Upper lobe of right lung (tissue), 1 donor: ENCODE measurements at regions not wholly inside any gene's neighbourhood (a gene's known extent, or its start where the extent isn't known, plus 50 kb on each side); places are given as distances from the start of the nearest gene placed in this dataset.
"Not testable (repeated sequence)": the region's sequence is repeated elsewhere in the genome, so short reads cannot be mapped to it uniquely, and the experiment has no call there.

Experiments
- ATAC-seq: fragments of 200-7000 bp; cut with Tn5 transposase; one replicate; pipeline ENCODE4 v1.9.1; 2020; ENCODE audit warnings: mild to moderate bottlenecking, moderate library complexity
- DNase-seq: peaks from one replicate; pipeline ENCODE4 v3.0.0-alpha.2; 2020
- H3K27ac ChIP-seq: fragments of 200-600 bp; one replicate; pipeline ENCODE4 v1.8.0; 2022
- H3K27me3 ChIP-seq: fragments of 200-600 bp; one replicate; pipeline ENCODE4 v1.8.0; 2022; ENCODE audit warnings: mild to moderate bottlenecking
- H3K36me3 ChIP-seq: fragments of 200-600 bp; one replicate; pipeline ENCODE4 v1.8.0; 2022
- H3K4me1 ChIP-seq: fragments of 200-600 bp; one replicate; pipeline ENCODE4 v1.8.0; 2022
- H3K4me3 ChIP-seq: fragments of 200-600 bp; one replicate; pipeline ENCODE4 v1.8.0; 2022; ENCODE audit warnings: mild to moderate bottlenecking
- H3K9me3 ChIP-seq: fragments of 200-600 bp; one replicate; pipeline ENCODE4 v1.8.0; 2022
- intact Hi-C: fragments of 100-400 bp; cut with DNase I; formaldehyde crosslinking; loops from one replicate; pipeline ENCODE4 v1.11.0; 2022
- TF ChIP-seq, protein P1 (sequence below): fragments of 200-600 bp; IDR thresholded peaks from one replicate; pipeline ENCODE4 v1.8.0; 2022; ENCODE audit warnings: antibody characterized with exemption
- donor health status: DM: no; HTN: yes; CAD: no; lungs with severe emphysema.

DNA sequence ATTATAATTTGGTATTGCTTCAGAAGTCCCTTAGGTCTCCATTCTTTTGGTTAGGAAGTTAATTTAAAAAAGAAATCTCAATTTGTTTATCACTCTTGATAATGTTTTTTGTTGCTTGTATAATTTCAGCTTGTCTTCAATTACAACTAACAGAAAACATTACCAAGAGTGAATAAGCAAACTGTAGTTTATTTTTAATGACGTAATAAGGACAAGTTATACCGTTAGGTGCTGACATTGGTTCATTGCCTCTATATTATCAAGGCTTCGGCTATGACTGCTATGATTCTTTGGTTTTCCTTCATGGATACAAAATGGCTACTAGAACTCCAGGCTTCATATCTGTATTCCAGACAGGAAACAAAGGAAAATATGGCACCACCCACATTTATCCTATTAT, 220.6 kb downstream of the PTGER3 start:
- ATAC-seq: no peak
- TF ChIP-seq, protein P1, sequence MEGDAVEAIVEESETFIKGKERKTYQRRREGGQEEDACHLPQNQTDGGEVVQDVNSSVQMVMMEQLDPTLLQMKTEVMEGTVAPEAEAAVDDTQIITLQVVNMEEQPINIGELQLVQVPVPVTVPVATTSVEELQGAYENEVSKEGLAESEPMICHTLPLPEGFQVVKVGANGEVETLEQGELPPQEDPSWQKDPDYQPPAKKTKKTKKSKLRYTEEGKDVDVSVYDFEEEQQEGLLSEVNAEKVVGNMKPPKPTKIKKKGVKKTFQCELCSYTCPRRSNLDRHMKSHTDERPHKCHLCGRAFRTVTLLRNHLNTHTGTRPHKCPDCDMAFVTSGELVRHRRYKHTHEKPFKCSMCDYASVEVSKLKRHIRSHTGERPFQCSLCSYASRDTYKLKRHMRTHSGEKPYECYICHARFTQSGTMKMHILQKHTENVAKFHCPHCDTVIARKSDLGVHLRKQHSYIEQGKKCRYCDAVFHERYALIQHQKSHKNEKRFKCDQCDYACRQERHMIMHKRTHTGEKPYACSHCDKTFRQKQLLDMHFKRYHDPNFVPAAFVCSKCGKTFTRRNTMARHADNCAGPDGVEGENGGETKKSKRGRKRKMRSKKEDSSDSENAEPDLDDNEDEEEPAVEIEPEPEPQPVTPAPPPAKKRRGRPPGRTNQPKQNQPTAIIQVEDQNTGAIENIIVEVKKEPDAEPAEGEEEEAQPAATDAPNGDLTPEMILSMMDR: no peak
- intact Hi-C loops: no loop called here

DNA sequence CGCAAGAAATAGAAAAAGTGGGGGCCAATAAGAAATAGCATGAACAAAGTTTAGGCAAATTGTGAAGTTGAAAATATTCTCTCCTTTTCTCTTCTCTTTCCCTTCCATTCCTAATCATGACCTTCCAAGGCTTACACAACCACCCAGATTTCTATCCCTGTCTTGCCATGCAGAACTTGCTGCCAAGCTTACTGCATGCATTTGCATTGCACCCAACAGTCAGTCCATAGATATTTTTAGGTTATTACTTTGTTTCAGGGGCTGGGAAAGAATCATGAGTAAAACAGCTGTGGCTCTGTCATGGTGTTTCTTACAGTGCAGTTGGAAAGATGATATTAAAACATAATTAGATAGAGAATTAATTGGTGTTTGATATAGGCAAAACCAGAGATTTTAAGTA, 219.4 kb downstream of the PTGER3 start:
- H3K4me3 ChIP-seq: no peak overlapping the region
- intact Hi-C loops: no loop called here
- H3K27me3 ChIP-seq: no peaks in the 10 kb centered on the region
- no peaks in the 10 kb centered on the region for H3K36me3 ChIP-seq
- H3K27ac ChIP-seq: no peak overlapping the region
- TF ChIP-seq, protein P1: no peak
- no peaks in the 10 kb centered on the region for H3K9me3 ChIP-seq
- ATAC-seq: no peak
- no peaks in the 10 kb centered on the region for H3K4me1 ChIP-seq
- DNase-seq: no peak

More for the DNA sequence above, 220.6 kb downstream of the PTGER3 start:
- H3K36me3 ChIP-seq: no peaks in the 10 kb centered on the region
- no peaks in the 10 kb centered on the region for H3K27me3 ChIP-seq
- no peak overlapping the region for H3K4me3 ChIP-seq
- no peaks in the 10 kb centered on the region for H3K4me1 ChIP-seq
- DNase-seq: no peak
- no peaks in the 10 kb centered on the region for H3K9me3 ChIP-seq
- H3K27ac ChIP-seq: no peak overlapping the region

DNA sequence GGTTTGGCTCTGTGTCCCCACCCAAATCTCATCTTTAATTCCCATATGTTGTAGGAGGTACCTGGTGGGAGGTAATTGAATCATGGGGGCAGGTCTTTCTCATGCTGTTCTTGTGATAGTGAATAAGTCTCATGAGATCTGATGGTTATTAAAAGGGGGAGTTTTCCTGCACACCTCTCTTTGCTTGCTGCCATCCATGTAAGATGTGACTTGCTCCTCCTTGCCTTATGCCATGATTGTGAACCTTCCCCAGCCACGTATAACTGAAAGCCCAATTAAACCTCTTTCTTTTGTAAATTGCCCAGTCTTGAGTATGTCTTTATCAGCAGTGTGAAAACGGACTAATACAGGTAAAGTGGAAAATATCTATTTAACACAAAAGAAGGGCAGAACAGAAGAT, 213.3 kb downstream of the PTGER3 start:
- intact Hi-C loops, H3K36me3 ChIP-seq, ATAC-seq, H3K27ac ChIP-seq, H3K9me3 ChIP-seq, H3K27me3 ChIP-seq, DNase-seq, H3K4me3 ChIP-seq, H3K4me1 ChIP-seq: not testable (repeated sequence)

DNA sequence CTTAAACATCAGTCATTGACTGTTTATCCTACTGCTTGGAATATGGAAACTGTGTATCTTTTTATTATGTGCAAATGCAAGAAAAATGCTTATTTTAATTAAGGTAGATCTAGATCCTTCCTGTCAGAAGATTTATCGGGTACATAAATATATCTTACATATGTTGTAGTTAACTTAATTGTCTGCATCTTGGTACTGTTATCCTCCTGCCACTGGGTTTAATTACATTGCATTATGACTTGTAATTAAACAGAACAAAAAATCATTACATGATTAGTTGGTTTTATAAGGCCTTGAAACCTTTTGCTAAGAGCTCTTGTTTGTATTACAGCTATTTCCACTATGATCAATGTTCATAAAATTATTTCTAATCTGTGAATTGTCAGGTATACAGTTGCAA, 211.2 kb downstream of the PTGER3 start:
- intact Hi-C loops: no loop called here

DNA sequence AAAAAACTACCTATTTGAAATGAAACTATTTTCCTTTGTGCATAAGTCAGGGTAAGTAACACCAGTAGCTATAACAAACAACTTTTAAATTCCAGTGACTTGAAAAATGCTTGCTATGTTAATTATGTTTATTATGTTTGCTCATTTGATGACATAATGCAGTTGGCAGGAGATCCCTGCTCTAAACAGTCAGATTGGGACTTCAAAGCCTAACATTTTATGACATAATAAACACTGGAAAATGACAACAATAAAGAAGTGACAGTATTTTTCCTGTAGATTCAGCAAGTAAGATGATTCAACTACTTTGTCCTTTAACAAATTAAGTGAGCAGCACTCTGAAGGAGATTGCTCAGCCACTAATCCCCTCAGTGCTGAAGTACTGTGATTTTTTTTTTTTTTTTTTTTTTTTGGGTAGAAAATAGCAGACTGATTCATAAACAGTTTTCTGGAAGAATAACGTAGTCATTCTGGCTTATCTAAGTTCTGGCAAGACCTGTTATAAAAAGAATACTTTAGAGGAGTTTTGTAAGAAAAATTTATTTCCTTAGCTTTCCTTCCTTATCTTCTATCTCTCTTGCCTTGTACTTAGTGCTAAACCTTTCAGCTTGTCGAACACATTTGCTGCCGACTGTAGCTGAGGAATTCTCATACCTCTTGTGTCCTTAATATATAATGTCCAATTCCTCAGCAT, 207.2 kb downstream of the PTGER3 start:
- Histone ChIP-seq H3K27ac (no peak overlapping the region), H3K36me3 (no peaks in the 10 kb centered on the region), H3K9me3 (no peaks in the 10 kb centered on the region), H3K27me3 (no peaks in the 10 kb centered on the region), H3K4me1 (no peaks in the 10 kb centered on the region), H3K4me3 (no peak overlapping the region)
- DNase-seq: no peak
- intact Hi-C loops: no loop called here
- no peak for ATAC-seq
- TF ChIP-seq, protein P1: no peak

More for the DNA sequence above, 211.2 kb downstream of the PTGER3 start:
- Histone ChIP-seq H3K4me1 (no peaks in the 10 kb centered on the region), H3K36me3 (no peaks in the 10 kb centered on the region), H3K9me3 (no peaks in the 10 kb centered on the region), H3K27ac (no peak overlapping the region), H3K27me3 (no peaks in the 10 kb centered on the region), H3K4me3 (no peak overlapping the region)
- TF ChIP-seq, protein P1: no peak
- no peak for DNase-seq
- ATAC-seq: no peak

DNA sequence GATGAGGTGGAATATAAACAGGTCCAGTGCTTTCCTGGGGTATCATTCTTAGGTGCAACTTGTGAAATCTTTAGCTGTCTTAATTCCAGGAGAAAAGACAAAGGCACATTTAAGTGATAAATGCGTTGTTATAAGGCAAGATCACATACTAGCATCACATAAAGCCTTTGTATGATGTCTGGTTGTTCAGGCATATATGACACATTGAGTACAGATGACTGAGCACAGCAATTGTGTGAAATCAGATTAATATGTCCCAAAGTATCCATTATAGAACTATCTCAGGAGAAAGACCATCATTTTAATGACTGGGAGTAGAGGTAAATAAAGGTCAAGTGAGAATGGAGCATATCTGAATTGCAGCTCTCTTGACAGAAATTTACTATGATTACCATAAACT, 205.1 kb downstream of the PTGER3 start:
- Histone ChIP-seq H3K27ac (no peak overlapping the region), H3K4me1 (no peaks in the 10 kb centered on the region), H3K9me3 (no peaks in the 10 kb centered on the region), H3K4me3 (no peak overlapping the region), H3K36me3 (no peaks in the 10 kb centered on the region), H3K27me3 (no peaks in the 10 kb centered on the region)
- intact Hi-C loops: no loop called here
- DNase-seq (no peak), ATAC-seq (no peak)
- TF ChIP-seq, protein P1: no peak
